Glomerular visceral epithelial cell (primary cell): ENCODE measurements at regions not wholly inside any gene's neighbourhood (a gene's known extent, or its start where the extent isn't known, plus 50 kb on each side); places are given as distances from the start of the nearest gene placed in this dataset.
A peak's percentile ranks its signal among the peaks of the same experiment; 100 is the strongest.

Experiments used
- DNase-seq: peaks from one replicate; pipeline ENCODE4 v3.0.0-alpha.2; 2016; ENCODE audit errors: extremely low spot score

- DNase-seq: no peak
Measured at GRCh38 chr1:168867941-168868634, 139.1 kb upstream of the DPT start.

GRCh38 chr1:168871531-168871930, 142.5 kb upstream of the DPT start:
- DNase-seq: no peak

- no peak for DNase-seq
Measured at GRCh38 chr1:168875831-168876230, 146.8 kb upstream of the DPT start.

- DNase-seq: no peak
Measured at GRCh38 chr1:168876830-168877229, 147.8 kb upstream of the DPT start.

- DNase-seq: no peak
Measured at GRCh38 chr1:168879896-168880734, 151.1 kb upstream of the DPT start.

- DNase-seq: no peak
Measured at GRCh38 chr1:168881656-168882260, 152.8 kb upstream of the DPT start.

GRCh38 chr1:168887381-168887780, 158.4 kb upstream of the DPT start:
- DNase-seq: no peak

- DNase-seq: no peak
Measured at GRCh38 chr1:168888418-168888817, 159.4 kb upstream of the DPT start.

GRCh38 chr1:168892931-168893330, 163.9 kb upstream of the DPT start:
- no peak for DNase-seq

- no peak for DNase-seq
Measured at GRCh38 chr1:168893359-168893801, 164.4 kb upstream of the DPT start.

GRCh38 chr1:168894397-168894903, 165.4 kb upstream of the DPT start:
- no peak for DNase-seq

- DNase-seq: no peak
Measured at GRCh38 chr1:168897249-168897648, 168.2 kb upstream of the DPT start.

GRCh38 chr1:168903237-168903830, 174.3 kb upstream of the DPT start:
- DNase-seq: peak; percentile 7

- DNase-seq: no peak
Measured at GRCh38 chr1:168905633-168906032, 176.6 kb upstream of the DPT start.

GRCh38 chr1:168906367-168906766, 177.4 kb upstream of the DPT start:
- DNase-seq: no peak

GRCh38 chr1:168907053-168907452, 178.0 kb upstream of the DPT start:
- DNase-seq: no peak

GRCh38 chr1:168907786-168908348, 178.9 kb upstream of the DPT start:
- no peak for DNase-seq

- no peak for DNase-seq
Measured at GRCh38 chr1:168910403-168910802, 181.4 kb upstream of the DPT start.

GRCh38 chr1:168911370-168911769, 182.4 kb upstream of the DPT start:
- no peak for DNase-seq

- no peak for DNase-seq
Measured at GRCh38 chr1:168913711-168914463, 184.9 kb upstream of the DPT start.

- no peak for DNase-seq
Measured at GRCh38 chr1:168917309-168917708, 188.3 kb upstream of the DPT start.
